Keratinocyte (primary cell): ENCODE measurements at regions not wholly inside any gene's neighbourhood (a gene's known extent, or its start where the extent isn't known, plus 50 kb on each side); places are given as distances from the start of the nearest gene placed in this dataset.

Experiments used
- EZH2 ChIP-seq: IDR thresholded peaks from one replicate; pipeline ENCODE4 v1.6.1; 2012; ENCODE audit warnings: inconsistent platforms, mild to moderate bottlenecking, low read length, moderate library complexity
- TF ChIP-seq, protein P1 (sequence below), 3 experiments: IDR thresholded peaks in 1 of 3; conservative IDR thresholded peaks in 1 of 3; optimal IDR thresholded peaks in 1 of 3; 2 replicates in 2 of 3; 3 replicates in 1 of 3; pipeline versions ENCODE3 to v1.5.1; 2011; ENCODE audit warnings: low read length in 3 of 3, mild to moderate bottlenecking in 3 of 3, moderate library complexity in 2 of 3, control low read depth in 1 of 3, inconsistent platforms in 1 of 3; ENCODE audit not compliant: insufficient read depth in 2 of 3; ENCODE audit errors: extremely low read depth in 1 of 3

- TF ChIP-seq, protein P1, sequence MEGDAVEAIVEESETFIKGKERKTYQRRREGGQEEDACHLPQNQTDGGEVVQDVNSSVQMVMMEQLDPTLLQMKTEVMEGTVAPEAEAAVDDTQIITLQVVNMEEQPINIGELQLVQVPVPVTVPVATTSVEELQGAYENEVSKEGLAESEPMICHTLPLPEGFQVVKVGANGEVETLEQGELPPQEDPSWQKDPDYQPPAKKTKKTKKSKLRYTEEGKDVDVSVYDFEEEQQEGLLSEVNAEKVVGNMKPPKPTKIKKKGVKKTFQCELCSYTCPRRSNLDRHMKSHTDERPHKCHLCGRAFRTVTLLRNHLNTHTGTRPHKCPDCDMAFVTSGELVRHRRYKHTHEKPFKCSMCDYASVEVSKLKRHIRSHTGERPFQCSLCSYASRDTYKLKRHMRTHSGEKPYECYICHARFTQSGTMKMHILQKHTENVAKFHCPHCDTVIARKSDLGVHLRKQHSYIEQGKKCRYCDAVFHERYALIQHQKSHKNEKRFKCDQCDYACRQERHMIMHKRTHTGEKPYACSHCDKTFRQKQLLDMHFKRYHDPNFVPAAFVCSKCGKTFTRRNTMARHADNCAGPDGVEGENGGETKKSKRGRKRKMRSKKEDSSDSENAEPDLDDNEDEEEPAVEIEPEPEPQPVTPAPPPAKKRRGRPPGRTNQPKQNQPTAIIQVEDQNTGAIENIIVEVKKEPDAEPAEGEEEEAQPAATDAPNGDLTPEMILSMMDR (optimal IDR thresholded peaks at IDR 0.05 in 1 of 3, IDR thresholded peaks at IDR 0.05 in 1 of 3, conservative IDR thresholded peaks at IDR 0.05 in 1 of 3; ENCODE audit: extremely low read depth in 1 of 3, insufficient read depth in 2 of 3, low read length in 3 of 3) = no peak
- TF ChIP-seq EZH2 = no peak
Observed at GRCh38 chr3:135449046-135449445, 516.5 kb upstream of the PPP2R3A start.
